OCI-LY3 (cell line): ENCODE measurements at regions not wholly inside any gene's neighbourhood (a gene's known extent, or its start where the extent isn't known, plus 50 kb on each side); places are given as distances from the start of the nearest gene placed in this dataset.

Experiments
- EZH2phosphoT487 ChIP-seq: fragments of 200-600 bp; shearing (Covaris generic); IDR thresholded peaks from 2 replicates; pipeline ENCODE4 v1.6.1; 2018; ENCODE audit warnings: antibody characterized with exemption, mixed run types, low read depth
- TF ChIP-seq, protein P1 (sequence below): fragments of 200-600, 300-600 bp; sonication (generic); IDR thresholded peaks from 2 replicates; pipeline ENCODE4 v1.5.1; 2014; ENCODE audit warnings: antibody characterized with exemption, low read length, low read depth

DNA sequence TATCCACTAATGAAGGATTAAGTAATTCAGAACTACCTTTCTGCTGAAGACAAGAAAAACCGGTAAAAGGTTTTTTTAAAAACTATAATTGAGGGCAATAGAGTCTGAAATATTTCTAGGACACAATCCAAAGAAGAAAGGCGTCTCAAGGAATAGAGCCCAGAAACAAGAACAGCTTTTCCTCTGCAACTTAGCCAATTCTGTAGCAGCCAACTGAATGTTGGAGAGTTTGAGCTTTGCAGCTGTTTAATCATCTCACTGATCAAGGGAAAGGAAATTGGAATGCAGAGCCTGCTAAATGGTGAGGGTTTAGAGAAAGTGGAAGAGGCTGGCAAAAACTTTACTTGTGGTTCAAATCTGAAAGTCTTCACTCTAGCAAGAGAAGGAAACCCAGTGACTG, 818.9 kb downstream of the KCNT2 start:
- TF ChIP-seq, protein P1, sequence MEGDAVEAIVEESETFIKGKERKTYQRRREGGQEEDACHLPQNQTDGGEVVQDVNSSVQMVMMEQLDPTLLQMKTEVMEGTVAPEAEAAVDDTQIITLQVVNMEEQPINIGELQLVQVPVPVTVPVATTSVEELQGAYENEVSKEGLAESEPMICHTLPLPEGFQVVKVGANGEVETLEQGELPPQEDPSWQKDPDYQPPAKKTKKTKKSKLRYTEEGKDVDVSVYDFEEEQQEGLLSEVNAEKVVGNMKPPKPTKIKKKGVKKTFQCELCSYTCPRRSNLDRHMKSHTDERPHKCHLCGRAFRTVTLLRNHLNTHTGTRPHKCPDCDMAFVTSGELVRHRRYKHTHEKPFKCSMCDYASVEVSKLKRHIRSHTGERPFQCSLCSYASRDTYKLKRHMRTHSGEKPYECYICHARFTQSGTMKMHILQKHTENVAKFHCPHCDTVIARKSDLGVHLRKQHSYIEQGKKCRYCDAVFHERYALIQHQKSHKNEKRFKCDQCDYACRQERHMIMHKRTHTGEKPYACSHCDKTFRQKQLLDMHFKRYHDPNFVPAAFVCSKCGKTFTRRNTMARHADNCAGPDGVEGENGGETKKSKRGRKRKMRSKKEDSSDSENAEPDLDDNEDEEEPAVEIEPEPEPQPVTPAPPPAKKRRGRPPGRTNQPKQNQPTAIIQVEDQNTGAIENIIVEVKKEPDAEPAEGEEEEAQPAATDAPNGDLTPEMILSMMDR = no peak
- TF ChIP-seq EZH2phosphoT487 = no peak
